ENCODE measurements at regions not wholly inside any gene's neighbourhood (a gene's known extent, or its start where the extent isn't known, plus 50 kb on each side); places are given as distances from the start of the nearest gene placed in this dataset.

DNA sequence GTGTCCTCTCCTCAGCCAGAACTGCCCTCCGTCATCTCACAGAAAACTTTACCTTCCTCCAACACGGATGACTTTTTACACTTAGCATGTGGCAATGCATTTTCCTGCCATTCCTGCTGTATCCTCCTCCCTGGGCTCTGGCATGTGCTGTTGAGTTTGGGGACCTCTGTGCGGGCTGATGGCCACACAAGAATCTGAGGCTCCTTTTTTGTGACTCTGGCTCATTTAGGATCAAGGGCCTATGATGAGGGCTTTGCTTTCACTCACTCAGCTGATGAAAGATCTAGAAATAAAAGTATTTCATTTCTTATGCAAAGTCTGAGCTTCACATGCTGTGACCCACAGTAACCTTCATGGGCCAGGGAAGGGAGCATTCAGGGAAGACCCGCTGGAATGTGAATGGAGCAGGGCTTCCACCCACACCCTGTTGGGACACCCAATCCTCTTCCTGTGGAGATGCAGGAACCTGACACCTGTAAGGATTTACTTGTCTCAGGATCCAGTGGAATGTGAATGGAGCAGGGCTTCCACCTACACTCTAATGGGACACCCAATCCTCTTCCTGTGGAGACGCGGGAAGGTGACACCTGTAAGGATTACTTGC is 500.3 kb upstream of the MKI67 start:
- TF ChIP-seq, protein P1, sequence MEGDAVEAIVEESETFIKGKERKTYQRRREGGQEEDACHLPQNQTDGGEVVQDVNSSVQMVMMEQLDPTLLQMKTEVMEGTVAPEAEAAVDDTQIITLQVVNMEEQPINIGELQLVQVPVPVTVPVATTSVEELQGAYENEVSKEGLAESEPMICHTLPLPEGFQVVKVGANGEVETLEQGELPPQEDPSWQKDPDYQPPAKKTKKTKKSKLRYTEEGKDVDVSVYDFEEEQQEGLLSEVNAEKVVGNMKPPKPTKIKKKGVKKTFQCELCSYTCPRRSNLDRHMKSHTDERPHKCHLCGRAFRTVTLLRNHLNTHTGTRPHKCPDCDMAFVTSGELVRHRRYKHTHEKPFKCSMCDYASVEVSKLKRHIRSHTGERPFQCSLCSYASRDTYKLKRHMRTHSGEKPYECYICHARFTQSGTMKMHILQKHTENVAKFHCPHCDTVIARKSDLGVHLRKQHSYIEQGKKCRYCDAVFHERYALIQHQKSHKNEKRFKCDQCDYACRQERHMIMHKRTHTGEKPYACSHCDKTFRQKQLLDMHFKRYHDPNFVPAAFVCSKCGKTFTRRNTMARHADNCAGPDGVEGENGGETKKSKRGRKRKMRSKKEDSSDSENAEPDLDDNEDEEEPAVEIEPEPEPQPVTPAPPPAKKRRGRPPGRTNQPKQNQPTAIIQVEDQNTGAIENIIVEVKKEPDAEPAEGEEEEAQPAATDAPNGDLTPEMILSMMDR (IDR thresholded peaks at IDR 0.05), result no peak
- no peak for TF ChIP-seq POLR2A (IDR thresholded peaks at IDR 0.05)

Data from lower leg skin (tissue), 3 donors.